ENCODE measurements at regions not wholly inside any gene's neighbourhood (a gene's known extent, or its start where the extent isn't known, plus 50 kb on each side); places are given as distances from the start of the nearest gene placed in this dataset.

GRCh38 chr5:42217791-42218190, 205.4 kb upstream of the GHR start:
- H3K4me3 ChIP-seq (ENCODE audit: low read length, poor library complexity, severe bottlenecking): no peak overlapping the region
- no peaks in the 10 kb centered on the region for H3K9me2 ChIP-seq (replicated peaks; ENCODE audit: low read depth, low read length)
- H2AFZ ChIP-seq (ENCODE audit: low read length): no peak overlapping the region
- TF ChIP-seq EZH2phosphoT487 (IDR thresholded peaks at IDR 0.05; ENCODE audit: borderline replicate concordance): no peak
- no peak for TF ChIP-seq CTCF (conservative IDR thresholded peaks at IDR 0.05; ENCODE audit: low read length)
- H4K20me1 ChIP-seq (ENCODE audit: insufficient read depth, low read length, poor library complexity, severe bottlenecking): no peaks in the 10 kb centered on the region
- no peaks in the 10 kb centered on the region for H3K36me3 ChIP-seq (ENCODE audit: insufficient read depth, low read length)
- no peaks in the 10 kb centered on the region for H3K27me3 ChIP-seq (ENCODE audit: insufficient read depth, low read length, poor library complexity, severe bottlenecking)
- no peak overlapping the region for H3K4me2 ChIP-seq (ENCODE audit: low read depth, low read length, poor library complexity, severe bottlenecking)
- no peaks in the 10 kb centered on the region for H3K4me1 ChIP-seq (ENCODE audit: insufficient read depth, low read length, poor library complexity, severe bottlenecking)
- H3K9ac ChIP-seq (ENCODE audit: low read depth, low read length, poor library complexity, severe bottlenecking): no peak overlapping the region
- H3K9me3 ChIP-seq (ENCODE audit: insufficient read depth, low read depth, low read length): no peaks in the 10 kb centered on the region
- H3K79me2 ChIP-seq (ENCODE audit: insufficient read depth, low read length): no peaks in the 10 kb centered on the region
- H3F3A ChIP-seq (ENCODE audit: low read depth): no peaks in the 10 kb centered on the region

- no peaks in the 10 kb centered on the region for H3K9me2 ChIP-seq (replicated peaks; ENCODE audit: low read depth, low read length)
- H3F3A ChIP-seq (ENCODE audit: low read depth): no peaks in the 10 kb centered on the region
- no peaks in the 10 kb centered on the region for H3K36me3 ChIP-seq (ENCODE audit: insufficient read depth, low read length)
- no peak for TF ChIP-seq CTCF (conservative IDR thresholded peaks at IDR 0.05; ENCODE audit: low read length)
- no peak for TF ChIP-seq EZH2phosphoT487 (IDR thresholded peaks at IDR 0.05; ENCODE audit: borderline replicate concordance)
- no peak overlapping the region for H3K4me2 ChIP-seq (ENCODE audit: low read depth, low read length, poor library complexity, severe bottlenecking)
- no peaks in the 10 kb centered on the region for H3K79me2 ChIP-seq (ENCODE audit: insufficient read depth, low read length)
- H3K27me3 ChIP-seq (ENCODE audit: insufficient read depth, low read length, poor library complexity, severe bottlenecking): no peaks in the 10 kb centered on the region
- H4K20me1 ChIP-seq (ENCODE audit: insufficient read depth, low read length, poor library complexity, severe bottlenecking): no peaks in the 10 kb centered on the region
- H3K9ac ChIP-seq (ENCODE audit: low read depth, low read length, poor library complexity, severe bottlenecking): no peak overlapping the region
- H3K4me1 ChIP-seq (ENCODE audit: insufficient read depth, low read length, poor library complexity, severe bottlenecking): no peaks in the 10 kb centered on the region
- H2AFZ ChIP-seq (ENCODE audit: low read length): no peak overlapping the region
- no peaks in the 10 kb centered on the region for H3K9me3 ChIP-seq (ENCODE audit: insufficient read depth, low read depth, low read length)
- H3K4me3 ChIP-seq (ENCODE audit: low read length, poor library complexity, severe bottlenecking): no peak overlapping the region
Measured at GRCh38 chr5:42225009-42225408, 198.2 kb upstream of the GHR start.

- Histone ChIP-seq H3K4me3 (ENCODE audit: low read length, poor library complexity, severe bottlenecking) (no peak overlapping the region), H2AFZ (ENCODE audit: low read length) (no peak overlapping the region), H3K9ac (ENCODE audit: low read depth, low read length, poor library complexity, severe bottlenecking) (no peak overlapping the region), H3K4me1 (ENCODE audit: insufficient read depth, low read length, poor library complexity, severe bottlenecking) (no peaks in the 10 kb centered on the region), H3K9me2 (replicated peaks; ENCODE audit: low read depth, low read length) (no peaks in the 10 kb centered on the region), H3K79me2 (ENCODE audit: insufficient read depth, low read length) (no peaks in the 10 kb centered on the region), H3K9me3 (ENCODE audit: insufficient read depth, low read depth, low read length) (no peaks in the 10 kb centered on the region), H3K4me2 (ENCODE audit: low read depth, low read length, poor library complexity, severe bottlenecking) (no peak overlapping the region), H3K36me3 (ENCODE audit: insufficient read depth, low read length) (no peaks in the 10 kb centered on the region), H3K27me3 (ENCODE audit: insufficient read depth, low read length, poor library complexity, severe bottlenecking) (no peaks in the 10 kb centered on the region), H3F3A (ENCODE audit: low read depth) (no peaks in the 10 kb centered on the region), H4K20me1 (ENCODE audit: insufficient read depth, low read length, poor library complexity, severe bottlenecking) (no peaks in the 10 kb centered on the region)
- no peak for TF ChIP-seq EZH2phosphoT487 (IDR thresholded peaks at IDR 0.05; ENCODE audit: borderline replicate concordance)
- 0 out of 2 replicates have a peak, but pooled peaks have one; percentile 11 for TF ChIP-seq CTCF (conservative IDR thresholded peaks at IDR 0.05; ENCODE audit: low read length)
Measured at GRCh38 chr5:42228279-42228678, 195.0 kb upstream of the GHR start.
